Mesenchymal stem cell (in vitro differentiated cells and primary cell): ENCODE measurements at regions not wholly inside any gene's neighbourhood (a gene's known extent, or its start where the extent isn't known, plus 50 kb on each side); places are given as distances from the start of the nearest gene placed in this dataset.

Experiments
- DNase-seq: peaks from one replicate; pipeline ENCODE4 v3.0.0-alpha.2; 2013
- H2AFZ ChIP-seq: one replicate; pipeline ENCODE4 v1.6.1; 2013; ENCODE audit warnings: low read depth, mild to moderate bottlenecking, control low read depth, inconsistent platforms, low read length, moderate library complexity
- H2AK5ac ChIP-seq: 2 replicates; pipeline ENCODE4 v1.6.1; 2013; ENCODE audit warnings: low read length, moderate library complexity, mild to moderate bottlenecking, inconsistent platforms; ENCODE audit not compliant: severe bottlenecking
- H2BK120ac ChIP-seq: one replicate; pipeline ENCODE4 v1.6.1; 2013; ENCODE audit warnings: low read depth, mild to moderate bottlenecking, inconsistent platforms, low read length, moderate library complexity
- H2BK12ac ChIP-seq, 2 experiments: one replicate each; pipeline ENCODE4 v1.6.1; 2013; ENCODE audit warnings: inconsistent platforms in 2 of 2, low read length in 2 of 2, mild to moderate bottlenecking in 2 of 2, moderate library complexity in 2 of 2, control low read depth in 1 of 2
- H2BK15ac ChIP-seq: one replicate; pipeline ENCODE4 v1.6.1; 2013; ENCODE audit warnings: mild to moderate bottlenecking, low read depth, inconsistent platforms; ENCODE audit not compliant: poor library complexity, severe bottlenecking
- H2BK5ac ChIP-seq: 2 replicates; pipeline ENCODE4 v1.6.1; 2013; ENCODE audit warnings: low read depth, mild to moderate bottlenecking, low read length, control low read depth, inconsistent platforms; ENCODE audit not compliant: poor library complexity, severe bottlenecking
- H3K14ac ChIP-seq, 2 experiments: one replicate each; pipeline ENCODE4 v1.6.1; 2013; ENCODE audit warnings: inconsistent platforms in 2 of 2, low read length in 2 of 2, control low read depth in 1 of 2, mild to moderate bottlenecking in 1 of 2, moderate library complexity in 1 of 2
- H3K18ac ChIP-seq, 2 experiments: one replicate each; pipeline ENCODE4 v1.6.1; 2013; ENCODE audit warnings: inconsistent platforms in 2 of 2, low read length in 2 of 2, control low read depth in 1 of 2, low read depth in 1 of 2, mild to moderate bottlenecking in 1 of 2
- H3K23ac ChIP-seq, 2 experiments: one replicate each; pipeline ENCODE4 v1.6.1; 2013; ENCODE audit warnings: inconsistent platforms in 2 of 2, low read length in 2 of 2, mild to moderate bottlenecking in 2 of 2, moderate library complexity in 2 of 2, control low read depth in 1 of 2
- H3K27ac ChIP-seq: 2 replicates; pipeline ENCODE4 v1.5.1; 2013; ENCODE audit warnings: mild to moderate bottlenecking, moderate library complexity, low read length, control low read depth, inconsistent platforms; ENCODE audit not compliant: poor library complexity, severe bottlenecking
- H3K27me3 ChIP-seq, 2 experiments: 2 replicates each; pipeline versions ENCODE4 v1.6.1 to v1.7.0; 2013; ENCODE audit warnings: low read length in 2 of 2, mild to moderate bottlenecking in 2 of 2, moderate library complexity in 2 of 2, control low read depth in 1 of 2, inconsistent platforms in 1 of 2; ENCODE audit not compliant: control insufficient read depth in 1 of 2, insufficient read depth in 1 of 2
- H3K36me3 ChIP-seq, 2 experiments: 2 replicates each; pipeline versions ENCODE4 v1.6.1 to v1.7.0; 2013; ENCODE audit warnings: low read length in 2 of 2, control low read depth in 1 of 2, inconsistent platforms in 1 of 2, low read depth in 1 of 2, mild to moderate bottlenecking in 1 of 2; ENCODE audit not compliant: insufficient read depth in 2 of 2, control insufficient read depth in 1 of 2
- H3K4ac ChIP-seq, 2 experiments: one replicate each; pipeline ENCODE4 v1.6.1; 2013; ENCODE audit warnings: inconsistent platforms in 2 of 2, low read length in 2 of 2, mild to moderate bottlenecking in 2 of 2, moderate library complexity in 2 of 2, control low read depth in 1 of 2, low read depth in 1 of 2
- H3K4me1 ChIP-seq: 2 replicates; pipeline ENCODE4 v1.6.1; 2013; ENCODE audit warnings: low read depth, low read length, control low read depth; ENCODE audit not compliant: control insufficient read depth, insufficient read depth
- H3K4me2 ChIP-seq: 2 replicates; pipeline ENCODE4 v1.6.1; 2013; ENCODE audit warnings: low read length, mild to moderate bottlenecking, inconsistent platforms; ENCODE audit not compliant: poor library complexity, severe bottlenecking
- H3K4me3 ChIP-seq, 2 experiments: 2 replicates each; pipeline versions ENCODE4 v1.5.1 to v1.7.0; 2013; ENCODE audit warnings: low read length in 2 of 2, mild to moderate bottlenecking in 2 of 2, control low read depth in 1 of 2, low read depth in 1 of 2; ENCODE audit not compliant: insufficient read depth in 1 of 2
- H3K79me1 ChIP-seq: replicated peaks from 2 replicates; pipeline ENCODE4 v1.6.1; 2013; ENCODE audit warnings: mild to moderate bottlenecking, control low read depth, low read length, inconsistent platforms; ENCODE audit not compliant: poor library complexity, severe bottlenecking
- H3K9ac ChIP-seq: 2 replicates; pipeline ENCODE4 v1.7.0; 2013; ENCODE audit warnings: mild to moderate bottlenecking, low read length, moderate library complexity
- H3K9me3 ChIP-seq: 2 replicates; pipeline ENCODE4 v1.7.0; 2013; ENCODE audit warnings: mild to moderate bottlenecking, low read length; ENCODE audit not compliant: control insufficient read depth
- H4K8ac ChIP-seq: one replicate; pipeline ENCODE4 v1.6.1; 2013; ENCODE audit warnings: inconsistent platforms, mild to moderate bottlenecking, low read length, moderate library complexity
- H4K91ac ChIP-seq: one replicate; pipeline ENCODE4 v1.6.1; 2013; ENCODE audit warnings: mild to moderate bottlenecking, low read length, inconsistent platforms
- WGBS: methylation state at CpG from one replicate; pipeline ENCODE4 v1.1.7; 2013; ENCODE audit warnings: mixed read lengths; 5-methylcytosine and 5-hydroxymethylcytosine counted together

GRCh38 chr12:115057445-115057844, 373.5 kb upstream of the TBX3 start:
- Histone ChIP-seq H2AK5ac (no peak overlapping the region), H4K8ac (no peak overlapping the region), H3K27ac (no peak overlapping the region), H3K9me3 (no peaks in the 10 kb centered on the region), H3K79me1 (no peaks in the 10 kb centered on the region), H4K91ac (no peak overlapping the region), H2BK5ac (no peak overlapping the region), H3K4me3 (no peak overlapping the region), H2BK12ac (no peak overlapping the region), H3K4me2 (no peak overlapping the region), H3K36me3 (no peaks in the 10 kb centered on the region), H2BK15ac (no peak overlapping the region), H3K27me3 (no peaks in the 10 kb centered on the region), H2BK120ac (no peak overlapping the region), H3K23ac (no peak overlapping the region), H3K4me1 (no peaks in the 10 kb centered on the region), H3K9ac (no peak overlapping the region), H2AFZ (no peak overlapping the region), H3K4ac (no peak overlapping the region), H3K18ac (no peak overlapping the region), H3K14ac (no peak overlapping the region)
- WGBS = no CpG with 5 or more reads among the region's 1 CpG
- DNase-seq = no peak

- H2BK5ac ChIP-seq = no peak overlapping the region
- no peak overlapping the region for H3K9ac ChIP-seq
- WGBS = 77% methylated on average over 5 of the region's 5 CpGs
- H2AK5ac ChIP-seq = no peak overlapping the region
- H3K18ac ChIP-seq = no peak overlapping the region
- H2BK15ac ChIP-seq = no peak overlapping the region
- no peaks in the 10 kb centered on the region for H3K9me3 ChIP-seq
- no peak overlapping the region for H4K8ac ChIP-seq
- no peaks in the 10 kb centered on the region for H3K27me3 ChIP-seq
- H3K4me2 ChIP-seq = no peak overlapping the region
- H3K14ac ChIP-seq = no peak overlapping the region
- H3K36me3 ChIP-seq = no peaks in the 10 kb centered on the region
- H2AFZ ChIP-seq = no peak overlapping the region
- H4K91ac ChIP-seq = no peak overlapping the region
- H2BK120ac ChIP-seq = no peak overlapping the region
- no peak for DNase-seq
- no peak overlapping the region for H2BK12ac ChIP-seq
- no peaks in the 10 kb centered on the region for H3K4me1 ChIP-seq
- no peak overlapping the region for H3K23ac ChIP-seq
- no peaks in the 10 kb centered on the region for H3K79me1 ChIP-seq
- H3K4me3 ChIP-seq = no peak overlapping the region
- H3K4ac ChIP-seq = no peak overlapping the region
- H3K27ac ChIP-seq = no peak overlapping the region
These were observed 367.4 kb upstream of the TBX3 start for GRCh38 chr12:115051378-115051777.

GRCh38 chr12:115049614-115050013, 365.6 kb upstream of the TBX3 start:
- no peak overlapping the region for H3K9ac ChIP-seq

GRCh38 chr12:115046805-115047204, 362.8 kb upstream of the TBX3 start:
- H4K91ac ChIP-seq = no peak overlapping the region
- H3K27me3 ChIP-seq = no peaks in the 10 kb centered on the region
- no peak overlapping the region for H3K4me2 ChIP-seq
- no peak overlapping the region for H3K9ac ChIP-seq
- no peak overlapping the region for H2BK12ac ChIP-seq
- WGBS = 91% methylated on average over 1 of the region's 1 CpG
- H3K18ac ChIP-seq = no peak overlapping the region
- no peak overlapping the region for H2BK5ac ChIP-seq
- H3K36me3 ChIP-seq = no peaks in the 10 kb centered on the region
- no peak overlapping the region for H2AFZ ChIP-seq
- no peak overlapping the region for H2AK5ac ChIP-seq
- H3K23ac ChIP-seq = no peak overlapping the region
- DNase-seq = no peak
- H3K14ac ChIP-seq = no peak overlapping the region
- H3K4ac ChIP-seq = no peak overlapping the region
- H3K9me3 ChIP-seq = no peaks in the 10 kb centered on the region
- H3K4me1 ChIP-seq = no peaks in the 10 kb centered on the region
- no peak overlapping the region for H2BK120ac ChIP-seq
- no peak overlapping the region for H3K27ac ChIP-seq
- no peak overlapping the region for H3K4me3 ChIP-seq
- H4K8ac ChIP-seq = no peak overlapping the region
- no peak overlapping the region for H2BK15ac ChIP-seq
- H3K79me1 ChIP-seq = no peaks in the 10 kb centered on the region

More at GRCh38 chr12:115049614-115050013, 365.6 kb upstream of the TBX3 start:
- no peak overlapping the region for H3K4me2 ChIP-seq
- no peak overlapping the region for H2AK5ac ChIP-seq
- 87% methylated on average over 1 of the region's 4 CpGs for WGBS
- no peak overlapping the region for H4K91ac ChIP-seq
- no peak overlapping the region for H3K23ac ChIP-seq
- no peak overlapping the region for H2BK5ac ChIP-seq
- no peak overlapping the region for H2BK120ac ChIP-seq
- H3K14ac ChIP-seq = no peak overlapping the region
- no peak overlapping the region for H3K4ac ChIP-seq
- no peak overlapping the region for H3K18ac ChIP-seq
- H3K4me1 ChIP-seq = no peaks in the 10 kb centered on the region
- H3K36me3 ChIP-seq = no peaks in the 10 kb centered on the region
- no peak overlapping the region for H2BK15ac ChIP-seq
- no peak overlapping the region for H3K27ac ChIP-seq
- no peaks in the 10 kb centered on the region for H3K79me1 ChIP-seq
- H2AFZ ChIP-seq = no peak overlapping the region
- no peaks in the 10 kb centered on the region for H3K9me3 ChIP-seq
- DNase-seq = peak; percentile 8
- H2BK12ac ChIP-seq = no peak overlapping the region
- H3K4me3 ChIP-seq = no peak overlapping the region
- no peaks in the 10 kb centered on the region for H3K27me3 ChIP-seq
- H4K8ac ChIP-seq = no peak overlapping the region
